ENCODE measurements at regions not wholly inside any gene's neighbourhood (a gene's known extent, or its start where the extent isn't known, plus 50 kb on each side); places are given as distances from the start of the nearest gene placed in this dataset.

DNA sequence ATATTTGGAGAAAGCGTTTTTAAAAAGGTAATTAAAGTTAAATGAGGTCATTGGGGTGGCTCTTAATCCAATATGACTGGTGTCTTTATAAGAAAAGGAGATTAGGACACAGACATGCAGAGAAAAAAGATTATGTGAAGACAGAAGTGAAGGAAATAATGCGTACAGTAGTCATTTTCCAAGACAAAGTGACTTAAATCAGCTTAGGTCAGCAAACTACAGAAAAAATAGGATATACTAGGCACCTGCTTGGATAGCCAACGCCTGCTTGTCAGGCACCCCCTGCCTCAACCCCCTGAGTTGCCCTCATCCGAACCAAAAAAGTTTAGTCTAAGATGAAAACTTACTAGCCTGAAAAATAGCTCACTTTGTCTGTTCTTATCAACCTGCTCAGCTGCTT is 58.2 kb upstream of the SPAG17 start:
- TF ChIP-seq, protein P1, sequence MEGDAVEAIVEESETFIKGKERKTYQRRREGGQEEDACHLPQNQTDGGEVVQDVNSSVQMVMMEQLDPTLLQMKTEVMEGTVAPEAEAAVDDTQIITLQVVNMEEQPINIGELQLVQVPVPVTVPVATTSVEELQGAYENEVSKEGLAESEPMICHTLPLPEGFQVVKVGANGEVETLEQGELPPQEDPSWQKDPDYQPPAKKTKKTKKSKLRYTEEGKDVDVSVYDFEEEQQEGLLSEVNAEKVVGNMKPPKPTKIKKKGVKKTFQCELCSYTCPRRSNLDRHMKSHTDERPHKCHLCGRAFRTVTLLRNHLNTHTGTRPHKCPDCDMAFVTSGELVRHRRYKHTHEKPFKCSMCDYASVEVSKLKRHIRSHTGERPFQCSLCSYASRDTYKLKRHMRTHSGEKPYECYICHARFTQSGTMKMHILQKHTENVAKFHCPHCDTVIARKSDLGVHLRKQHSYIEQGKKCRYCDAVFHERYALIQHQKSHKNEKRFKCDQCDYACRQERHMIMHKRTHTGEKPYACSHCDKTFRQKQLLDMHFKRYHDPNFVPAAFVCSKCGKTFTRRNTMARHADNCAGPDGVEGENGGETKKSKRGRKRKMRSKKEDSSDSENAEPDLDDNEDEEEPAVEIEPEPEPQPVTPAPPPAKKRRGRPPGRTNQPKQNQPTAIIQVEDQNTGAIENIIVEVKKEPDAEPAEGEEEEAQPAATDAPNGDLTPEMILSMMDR (IDR thresholded peaks at IDR 0.05; ENCODE audit: low read depth, low read length) = no peak
- TF ChIP-seq POLR2A (IDR thresholded peaks at IDR 0.05; ENCODE audit: extremely low read depth, insufficient read length) (no peak), MYC (IDR thresholded peaks at IDR 0.05; ENCODE audit: low read depth, low read length) (no peak)
- TF ChIP-seq, protein P2, sequence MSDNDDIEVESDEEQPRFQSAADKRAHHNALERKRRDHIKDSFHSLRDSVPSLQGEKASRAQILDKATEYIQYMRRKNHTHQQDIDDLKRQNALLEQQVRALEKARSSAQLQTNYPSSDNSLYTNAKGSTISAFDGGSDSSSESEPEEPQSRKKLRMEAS (IDR thresholded peaks at IDR 0.05; ENCODE audit: low read depth, low read length) = no peak
